GM18909 (cell line): ENCODE measurements at regions not wholly inside any gene's neighbourhood (a gene's known extent, or its start where the extent isn't known, plus 50 kb on each side); places are given as distances from the start of the nearest gene placed in this dataset.

Experiments
- ATAC-seq: cut with Tn5 transposase; IDR thresholded peaks from one replicate; pipeline ENCODE4 v1.9.1; 2021; ENCODE audit warnings: mild to moderate bottlenecking; ENCODE audit not compliant: unreplicated experiment, poor library complexity

DNA sequence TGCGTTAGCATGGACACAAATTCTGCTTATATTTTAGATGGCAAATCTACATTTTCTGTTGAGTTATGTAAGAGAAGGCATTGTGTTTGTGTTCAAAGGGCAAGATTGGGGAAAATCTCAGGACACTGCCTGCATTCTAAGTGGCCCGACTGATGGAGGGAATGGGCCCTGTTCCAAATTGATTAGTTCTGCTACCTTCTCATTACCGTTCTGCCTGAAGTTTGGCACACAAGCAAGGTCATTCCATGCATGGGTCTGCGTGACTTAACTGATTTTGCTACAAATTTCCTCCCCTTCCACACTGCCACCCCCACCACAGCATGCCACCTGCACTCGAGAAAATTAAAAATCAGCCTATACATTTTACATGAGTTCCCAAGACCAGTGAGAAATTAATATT lies 409.9 kb downstream of the BRINP1 start:
- no peak for ATAC-seq

DNA sequence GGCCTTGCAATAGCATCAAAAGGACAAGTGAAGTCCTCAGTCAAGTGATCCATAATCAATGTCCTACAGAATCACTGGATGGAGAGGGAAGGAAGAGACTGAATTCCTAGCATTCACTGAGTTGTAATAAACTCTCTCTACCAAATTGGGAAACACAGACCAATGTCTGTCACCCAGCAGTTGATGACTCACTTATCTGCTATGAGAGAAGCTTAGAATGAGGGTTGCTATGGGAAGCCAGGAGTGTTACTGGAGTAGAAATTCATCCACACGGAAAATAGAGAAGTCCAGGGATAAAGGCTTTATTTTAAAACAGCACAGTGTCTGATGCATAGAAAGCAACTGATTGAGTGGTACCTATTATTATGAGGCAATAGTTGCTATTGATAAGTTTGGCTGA lies 407.4 kb downstream of the BRINP1 start:
- ATAC-seq, result no peak

DNA sequence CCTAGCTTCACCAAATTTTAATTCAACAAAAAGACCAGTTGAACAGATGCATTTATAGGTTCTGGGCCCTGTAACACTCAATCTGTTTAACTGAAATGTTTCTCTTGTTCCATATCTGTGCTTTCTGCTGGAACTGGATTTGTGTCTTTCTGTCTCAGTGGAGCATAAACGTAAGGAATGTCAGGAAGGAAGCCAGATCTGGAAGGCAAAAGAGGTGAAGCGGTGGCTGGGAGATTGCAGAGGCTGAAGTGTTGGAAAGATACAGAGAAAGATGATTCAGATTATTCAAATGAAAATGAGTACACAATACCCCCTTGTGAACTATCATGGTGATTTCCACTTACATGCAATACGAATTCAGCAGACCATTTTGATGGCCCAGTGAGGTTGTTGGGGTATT lies 406.8 kb downstream of the BRINP1 start:
- no peak for ATAC-seq

DNA sequence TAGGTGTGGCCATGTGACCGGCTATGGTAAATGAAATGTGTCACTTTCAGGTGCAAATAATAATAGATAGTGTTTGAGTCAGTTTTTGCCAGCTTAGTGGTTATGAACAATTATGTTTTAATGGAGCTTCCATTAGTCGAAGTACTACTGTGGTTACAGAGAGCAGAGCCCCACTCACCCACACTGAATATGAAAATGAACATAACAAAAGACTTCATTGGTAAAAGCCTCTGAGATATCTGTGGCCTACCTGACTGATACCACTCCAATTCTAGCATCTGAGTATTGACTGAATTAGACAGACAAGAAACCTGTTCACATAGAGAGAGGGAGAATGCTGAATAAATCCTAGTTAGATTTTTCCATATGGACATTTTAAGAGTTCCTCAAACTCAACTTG lies 405.6 kb downstream of the BRINP1 start:
- no peak for ATAC-seq

DNA sequence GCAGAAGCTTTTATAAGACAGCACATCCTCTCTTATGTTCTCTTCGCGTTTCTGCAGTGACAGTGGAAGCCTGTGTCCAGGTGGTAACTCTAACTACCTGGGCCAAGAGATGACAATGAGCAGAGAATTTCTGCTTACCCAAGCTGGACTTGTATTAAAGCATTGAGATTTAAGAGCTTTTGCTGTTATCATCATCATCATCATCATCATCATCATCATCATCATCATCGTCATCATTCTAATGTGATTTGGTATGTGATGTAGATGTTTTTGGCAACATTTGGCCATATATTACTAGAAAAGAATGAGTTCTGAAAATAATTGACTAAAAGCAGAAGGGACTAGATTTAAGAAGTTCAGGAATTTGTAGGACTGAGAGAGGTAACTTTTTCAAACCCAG lies 401.3 kb downstream of the BRINP1 start:
- no peak for ATAC-seq

DNA sequence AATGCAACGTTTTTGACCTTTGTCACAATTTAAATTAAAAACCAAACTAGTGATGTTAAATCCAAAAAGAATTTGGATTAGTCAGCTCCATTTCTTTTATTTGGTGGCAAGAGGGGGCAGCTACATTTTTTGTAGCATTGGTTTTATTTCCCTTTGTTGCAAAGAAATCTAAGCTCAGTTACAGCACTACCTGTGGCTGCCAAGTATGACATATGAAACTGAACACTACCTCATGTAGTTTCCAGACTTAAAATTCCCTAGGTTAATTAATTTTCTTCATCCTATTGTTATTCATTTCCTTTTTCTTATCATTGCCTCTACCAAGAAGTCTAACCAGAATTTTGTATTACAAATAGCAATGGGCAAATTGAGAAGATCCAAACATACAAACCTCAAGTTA lies 393.5 kb downstream of the BRINP1 start:
- ATAC-seq, result no peak

DNA sequence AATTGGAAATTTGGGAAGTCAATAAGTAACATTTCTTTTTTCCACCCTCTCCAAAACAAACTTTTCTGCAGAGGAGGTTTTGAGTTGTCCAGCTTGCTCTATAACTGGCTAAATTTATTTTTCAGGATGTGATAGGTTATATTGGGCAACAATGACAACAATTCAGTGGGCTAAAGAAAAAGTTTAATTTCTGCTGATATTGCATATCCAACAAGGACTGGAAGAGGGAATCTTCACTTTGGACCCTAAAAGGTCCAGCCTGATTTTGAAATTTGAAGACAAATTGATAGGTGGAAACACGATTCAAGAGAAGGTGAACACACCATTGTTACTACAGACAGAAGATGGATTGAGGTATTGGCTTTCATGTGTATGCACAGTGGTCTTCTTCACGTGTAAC lies 393.1 kb downstream of the BRINP1 start:
- ATAC-seq, result no peak

DNA sequence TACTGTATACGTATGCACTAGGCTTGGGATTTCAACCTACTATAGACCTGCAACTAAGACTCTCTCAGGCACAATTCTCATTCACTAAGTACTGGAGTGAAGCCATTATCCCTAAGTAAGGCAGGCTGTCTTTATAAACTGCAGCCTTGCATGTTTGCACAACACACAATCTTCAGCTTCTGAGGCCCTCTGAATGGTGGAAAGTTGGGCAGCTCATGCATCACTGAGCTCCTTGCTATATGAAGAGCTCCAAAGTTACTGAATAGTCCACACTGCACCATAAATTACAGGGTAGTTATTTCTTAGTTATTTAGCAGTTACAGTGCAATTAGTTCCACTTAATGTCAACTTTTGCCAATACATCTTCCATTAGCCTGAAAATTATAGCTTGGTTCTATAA lies 384.6 kb downstream of the BRINP1 start:
- no peak for ATAC-seq

DNA sequence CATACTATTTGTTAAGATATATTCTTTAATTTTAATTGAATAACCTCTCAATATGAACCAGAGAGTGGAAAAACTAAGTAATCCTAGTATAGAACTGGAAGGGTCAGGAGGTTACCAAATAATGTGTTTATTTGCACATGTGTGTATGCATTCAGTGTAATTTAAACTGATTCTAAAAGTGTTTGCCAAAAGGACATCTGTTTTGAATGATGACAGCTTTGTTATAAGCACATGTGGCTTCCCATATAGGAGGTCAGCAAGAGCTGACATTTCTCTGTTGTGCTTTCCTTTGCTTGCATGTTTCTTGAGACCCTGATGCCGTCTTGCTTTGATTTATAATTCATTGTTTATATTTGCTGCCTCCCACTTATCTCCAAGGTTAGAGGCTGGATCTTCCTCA lies 383.4 kb downstream of the BRINP1 start:
- no peak for ATAC-seq

DNA sequence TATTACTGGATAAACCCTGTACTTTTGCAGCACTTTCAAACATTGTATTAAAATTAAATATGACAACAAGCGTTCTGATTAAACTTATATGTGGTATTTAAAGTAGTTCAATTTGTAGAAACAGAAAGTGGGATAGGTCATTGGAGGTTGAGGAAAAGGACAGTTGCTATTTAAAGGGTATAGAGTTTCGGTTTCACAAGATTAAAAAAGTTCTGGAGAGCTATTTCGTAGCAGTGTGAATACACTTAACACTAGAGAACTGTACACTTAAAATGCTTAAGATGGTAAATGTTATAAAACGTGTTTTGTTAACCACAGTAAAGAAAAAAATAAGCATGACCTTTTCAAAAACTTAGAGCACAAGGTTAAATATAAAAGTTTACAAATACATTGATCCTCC lies 382.1 kb downstream of the BRINP1 start:
- no peak for ATAC-seq

DNA sequence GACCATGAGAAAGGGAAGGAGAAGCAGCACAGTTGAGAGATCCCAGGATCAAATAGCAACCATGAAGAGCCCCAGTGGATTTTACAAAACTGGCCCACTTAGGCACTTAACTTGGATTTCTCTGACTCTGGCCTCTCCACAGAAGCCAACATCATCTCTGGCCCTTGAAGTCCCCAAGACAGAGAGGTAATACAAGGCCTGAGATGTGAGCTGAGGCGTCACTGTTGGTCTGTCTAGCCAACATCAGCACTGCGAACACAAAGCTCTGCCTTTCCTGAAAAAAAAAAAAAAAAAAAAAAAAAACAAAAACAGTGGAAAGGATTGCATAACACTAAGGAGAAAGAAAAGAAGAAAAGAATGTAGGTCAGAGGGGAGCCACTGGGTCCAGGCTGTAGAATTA lies 378.3 kb downstream of the BRINP1 start:
- no peak for ATAC-seq

DNA sequence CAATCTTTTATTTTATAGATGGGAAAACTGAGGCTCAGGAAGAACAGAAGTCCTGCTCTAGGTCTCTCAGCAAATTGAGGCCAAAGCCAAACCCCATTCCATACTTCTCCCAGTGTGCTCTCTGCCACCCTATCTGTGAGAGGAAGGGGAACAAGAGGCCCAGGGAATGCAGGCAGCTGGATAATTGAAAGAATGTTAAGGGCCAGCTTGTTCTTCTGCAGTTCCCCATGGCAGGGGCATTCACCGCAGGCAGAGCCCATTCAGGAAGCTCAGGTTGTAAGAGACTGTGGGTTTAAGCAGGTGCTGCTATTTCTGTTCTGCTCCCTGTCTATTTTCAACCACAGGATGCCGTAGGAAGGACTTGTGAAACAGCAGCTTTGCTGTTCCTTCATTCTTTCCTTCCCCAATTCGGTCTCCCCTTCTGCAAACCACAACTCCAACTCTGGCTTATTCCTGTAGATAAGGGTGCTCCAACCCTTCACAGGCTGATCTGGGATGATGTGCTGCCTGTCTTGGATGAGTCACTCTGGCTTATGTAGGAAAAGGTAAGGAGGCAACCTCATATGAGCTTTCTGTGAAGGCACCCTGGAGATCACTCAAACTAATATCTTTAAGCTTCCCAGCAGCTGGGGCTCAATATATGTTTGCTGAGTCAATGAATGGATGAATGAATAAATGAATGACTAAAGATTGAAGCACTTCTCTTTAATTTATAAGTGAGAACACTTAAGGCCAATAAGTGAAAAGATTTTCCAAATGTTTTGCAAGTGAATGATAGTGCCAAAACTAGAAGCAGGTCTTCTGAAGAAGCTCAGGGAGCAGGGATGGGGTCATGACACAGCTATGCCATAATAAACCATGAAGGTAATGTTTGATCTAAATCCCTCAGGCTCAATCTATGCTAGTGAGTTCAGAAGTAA lies 377.6 kb downstream of the BRINP1 start:
- no peak for ATAC-seq

DNA sequence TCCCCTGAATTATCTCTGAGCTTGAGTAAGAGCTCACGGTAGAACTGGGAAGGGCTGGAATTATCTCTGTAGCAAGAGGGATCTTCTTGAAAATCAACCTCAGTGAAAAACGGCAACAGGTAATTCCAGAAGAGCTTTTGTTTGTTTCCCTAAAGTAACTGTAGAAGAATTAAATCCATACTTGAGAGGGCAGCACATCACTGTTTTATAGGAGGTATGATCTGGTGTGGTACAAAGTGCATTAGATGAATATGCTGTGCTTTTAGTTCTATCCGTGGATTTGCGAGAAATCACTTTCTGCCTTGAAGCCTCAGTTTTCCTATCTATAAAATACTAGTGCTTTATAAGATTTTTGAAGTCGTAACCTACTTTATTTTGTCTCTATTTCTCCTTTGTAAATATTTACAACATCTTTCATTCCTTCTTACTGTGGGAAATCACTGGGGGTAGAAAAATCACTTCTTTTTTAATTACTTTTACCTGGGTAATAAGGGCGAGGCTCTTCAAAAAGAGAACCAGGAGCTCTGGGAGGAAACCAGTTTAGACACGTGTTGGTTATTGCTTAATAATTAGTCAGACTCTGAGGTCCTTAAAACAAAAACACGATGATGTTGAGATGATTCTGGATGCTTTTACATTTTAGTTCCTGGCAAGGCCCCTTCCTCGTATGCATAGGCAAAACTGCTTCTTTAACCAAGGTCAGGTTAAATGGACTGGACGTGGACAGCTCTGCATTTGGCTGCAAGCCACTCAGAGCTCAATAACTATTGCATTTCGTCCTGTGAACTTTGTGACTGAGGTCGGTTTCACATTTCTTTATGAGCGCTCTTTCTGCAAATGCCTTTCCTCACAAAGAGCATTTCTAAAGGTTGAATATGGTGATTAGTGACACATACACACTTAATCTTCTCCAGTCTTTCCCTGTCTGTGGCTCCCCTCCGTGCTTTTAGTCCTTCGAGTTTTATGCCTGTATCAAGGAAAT lies 376.1 kb downstream of the BRINP1 start:
- no peak for ATAC-seq

DNA sequence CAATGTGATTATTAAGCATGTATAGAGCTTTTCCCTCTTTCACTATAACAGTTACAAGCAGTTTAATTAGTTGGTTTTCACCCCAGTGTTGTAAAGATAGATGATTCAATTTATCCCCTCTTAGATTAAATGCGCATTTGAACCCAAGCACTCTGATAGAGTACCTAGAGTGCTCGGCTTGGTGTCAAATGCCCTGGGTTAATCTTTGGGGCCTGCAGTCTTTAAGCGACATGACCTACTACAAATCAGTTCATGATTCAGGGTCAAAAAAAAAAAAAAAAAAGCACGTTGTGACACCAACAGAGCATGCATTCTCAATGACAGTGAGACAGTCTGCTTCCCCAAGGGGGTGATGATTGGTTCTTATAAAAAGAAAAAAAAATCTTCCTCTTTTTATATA lies 375.3 kb downstream of the BRINP1 start:
- no peak for ATAC-seq

DNA sequence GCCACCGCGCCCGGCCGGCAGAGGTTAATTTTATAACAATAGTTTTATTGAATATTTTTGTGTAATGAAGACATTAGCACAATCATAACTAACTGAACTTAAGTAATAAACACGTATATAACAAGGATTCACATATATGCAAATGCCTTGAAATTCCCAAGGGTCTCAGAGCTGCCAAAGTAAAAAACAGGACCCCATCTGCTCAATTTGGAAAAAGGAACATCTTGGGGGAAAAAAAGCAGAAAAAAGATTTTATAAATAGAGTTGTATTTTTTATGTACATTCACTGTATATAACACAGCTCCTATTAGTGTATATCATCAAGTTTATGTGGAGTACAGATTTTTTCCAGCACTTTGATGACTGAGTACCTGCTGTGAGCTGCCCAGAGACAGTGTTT lies 366.7 kb downstream of the BRINP1 start:
- no peak for ATAC-seq

DNA sequence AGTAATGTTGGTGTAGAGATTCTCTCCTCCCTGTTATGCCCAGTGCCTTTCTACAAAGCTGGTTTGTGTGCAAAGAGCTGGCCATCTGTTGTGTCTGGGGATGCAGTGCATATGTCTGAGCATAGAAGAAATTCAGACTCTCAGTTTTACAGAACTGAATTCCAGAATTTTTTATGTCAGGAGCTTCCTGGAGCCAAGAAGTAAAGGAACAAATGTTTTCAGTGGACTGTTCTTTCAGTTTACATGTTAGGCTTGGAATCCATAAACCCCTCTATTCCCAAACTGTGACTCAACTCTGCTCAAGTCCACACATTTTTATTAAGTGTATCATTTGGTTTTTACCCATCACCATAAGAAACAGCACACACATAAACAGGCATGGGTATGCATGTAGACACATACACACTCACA lies 366.0 kb downstream of the BRINP1 start:
- ATAC-seq, result no peak

DNA sequence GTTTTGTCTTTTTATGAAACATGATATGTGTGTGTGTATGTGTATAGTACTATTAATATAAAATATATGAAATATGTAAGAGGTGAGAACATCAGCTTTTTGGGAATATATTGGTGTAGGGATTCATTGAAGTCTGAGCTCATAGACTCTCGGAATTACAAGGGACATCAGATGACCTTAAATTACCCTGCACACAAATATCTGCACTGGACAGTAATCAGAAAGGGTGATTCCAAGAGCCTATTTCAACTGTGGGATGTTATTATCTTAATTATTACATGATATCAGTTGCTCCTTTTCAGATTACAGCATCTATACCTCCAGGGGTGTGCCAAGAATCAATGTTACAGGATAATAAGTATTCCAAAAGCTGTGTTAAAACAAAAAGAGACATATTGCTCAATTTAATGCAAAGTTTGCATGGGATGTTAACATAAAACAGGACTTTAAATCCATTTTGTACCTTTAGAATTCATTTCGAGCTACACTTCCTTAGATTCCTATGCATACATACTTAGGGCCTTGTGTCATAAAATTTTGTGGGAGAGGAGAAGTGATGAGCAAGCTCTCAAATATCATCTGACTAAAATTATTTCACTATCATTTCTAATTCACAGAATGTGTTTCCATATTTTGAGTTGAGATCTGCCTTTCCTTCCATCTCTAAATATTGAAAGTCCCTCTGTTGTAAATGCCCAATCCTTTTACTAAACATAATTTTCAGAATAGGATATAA lies 365.2 kb downstream of the BRINP1 start:
- no peak for ATAC-seq

DNA sequence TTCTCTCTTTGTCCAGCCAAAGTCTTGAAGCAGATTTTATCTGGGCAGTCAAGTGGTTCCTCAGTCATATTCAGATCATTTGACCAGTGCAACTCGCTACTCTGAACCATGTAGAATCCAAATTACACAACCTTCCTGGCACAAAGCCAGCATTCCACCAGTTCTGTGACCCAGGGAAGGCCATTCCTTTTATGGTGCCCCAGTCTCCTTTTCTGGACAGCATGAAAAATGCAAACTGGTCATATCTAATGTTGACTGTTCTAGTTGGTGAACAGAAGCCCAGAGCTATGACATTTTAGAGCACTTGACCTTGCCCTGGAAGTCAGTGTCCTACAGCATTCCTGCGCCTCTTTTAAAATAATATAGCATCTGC lies 364.6 kb downstream of the BRINP1 start:
- no peak for ATAC-seq

DNA sequence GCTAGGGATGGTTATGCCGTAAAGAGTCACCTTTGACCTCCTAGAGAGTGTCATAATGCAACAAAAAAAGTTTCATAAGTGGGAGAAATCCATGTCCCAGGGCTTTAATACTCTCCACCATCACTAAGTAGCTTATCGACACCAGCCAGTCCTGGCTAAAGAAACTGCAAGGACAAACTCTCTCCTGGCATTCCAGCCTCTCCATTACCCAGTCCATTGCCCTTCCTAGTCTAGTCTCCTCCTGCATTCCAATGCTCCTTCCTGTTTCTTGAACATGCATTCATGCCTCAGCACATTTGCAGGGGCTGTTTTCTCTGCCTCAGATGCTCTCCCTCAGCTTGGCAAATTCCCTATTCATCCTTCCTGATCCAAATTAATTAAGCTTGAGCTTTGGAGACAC lies 364.1 kb downstream of the BRINP1 start:
- ATAC-seq, result no peak

DNA sequence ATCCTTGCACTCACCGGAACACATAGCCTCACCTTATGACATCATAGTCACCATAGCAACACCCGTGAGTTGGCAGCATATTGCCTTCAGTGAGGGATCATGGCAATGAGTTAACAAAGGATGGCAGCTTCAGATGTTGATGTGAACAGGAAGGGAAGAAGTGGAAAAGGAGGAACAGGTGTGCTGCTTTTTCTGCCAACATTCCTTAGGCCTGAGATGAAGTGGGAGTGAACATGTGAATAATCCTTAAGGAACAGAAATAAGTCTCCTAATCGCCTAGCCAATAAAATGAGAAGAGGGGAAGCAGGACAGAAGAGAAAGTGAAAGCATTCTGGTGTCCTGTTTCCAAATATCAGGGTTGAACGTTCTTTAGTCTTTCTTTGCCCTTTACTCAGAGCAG lies 360.0 kb downstream of the BRINP1 start:
- no peak for ATAC-seq

DNA sequence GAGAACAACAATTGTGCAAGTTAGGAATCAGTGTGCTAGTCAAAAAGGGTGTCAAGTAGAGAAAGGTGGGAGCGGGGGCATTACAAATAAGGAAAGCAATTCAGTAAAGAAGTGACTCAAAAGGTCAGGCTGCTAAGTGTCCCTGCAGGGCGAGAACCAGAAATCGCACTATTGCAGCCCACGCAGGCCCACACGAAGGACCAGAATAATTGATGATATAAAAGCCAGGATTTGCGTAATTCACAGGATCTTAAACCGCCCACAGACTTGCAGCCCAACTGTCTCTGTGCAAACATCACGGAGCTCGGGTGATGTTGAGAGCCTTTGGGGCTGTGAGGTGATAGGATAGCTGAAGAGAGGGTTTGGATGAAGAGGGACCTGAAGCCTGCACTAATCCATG lies 349.0 kb downstream of the BRINP1 start:
- no peak for ATAC-seq
